ENCODE measurements at regions not wholly inside any gene's neighbourhood (a gene's known extent, or its start where the extent isn't known, plus 50 kb on each side); places are given as distances from the start of the nearest gene placed in this dataset.
A peak's percentile ranks its signal among the peaks of the same experiment; 100 is the strongest.

DNA sequence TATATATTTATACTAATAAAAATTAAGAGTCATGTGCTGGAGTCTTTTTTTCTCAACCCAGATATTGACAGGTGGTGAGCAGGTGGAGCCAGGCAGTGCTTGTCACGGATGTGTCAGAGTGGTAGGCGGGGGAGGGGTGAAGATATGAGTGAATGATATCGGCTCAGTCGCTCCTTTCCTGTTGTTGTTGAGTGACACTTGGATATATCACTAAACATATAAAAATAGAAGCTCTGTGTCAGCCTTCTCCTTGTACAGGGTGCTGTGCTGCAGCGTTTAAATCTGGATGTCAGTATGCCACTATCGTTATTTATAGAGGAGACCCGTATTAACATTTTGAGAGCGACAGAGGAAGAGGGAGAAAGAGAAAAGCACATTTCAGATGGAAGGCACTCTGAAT lies 339.6 kb downstream of the NUF2 start:
- Histone ChIP-seq H4K20me1 (ENCODE audit: insufficient read depth) (no peaks in the 10 kb centered on the region), H3K36me3 (replicated peaks in 1 of 2; ENCODE audit: control insufficient read depth in 1 of 2, insufficient read depth in 2 of 2, low read length in 1 of 2) (no peaks in the 10 kb centered on the region), H3K27me3 (ENCODE audit: insufficient read depth) (no peaks in the 10 kb centered on the region), H3K4me1 (ENCODE audit: control insufficient read depth in 1 of 2, insufficient read depth in 2 of 2, low read depth in 1 of 2, low read length in 1 of 2) (peaks cover 0 to 8% of the 10 kb centered on the region in 2 experiments; a peak in 2 of 4 replicates), H3K4me3 (ENCODE audit: low read depth in 2 of 2, low read length in 1 of 2) (no peak overlapping the region), H3K79me2 (ENCODE audit: insufficient read depth) (no peaks in the 10 kb centered on the region), H3K9me2 (no peaks in the 10 kb centered on the region), H3K9ac (no peak overlapping the region), H3F3A (replicated peaks; ENCODE audit: insufficient read depth) (no peaks in the 10 kb centered on the region), H2AFZ (ENCODE audit: low read depth) (no peak overlapping the region), H3K9me3 (no peaks in the 10 kb centered on the region), H3K27ac (ENCODE audit: low read depth in 2 of 2, low read length in 1 of 2) (no peak overlapping the region), H3K4me2 (no peak overlapping the region)
- WGBS (ENCODE audit: low lambda C conversion rate), result 31% methylated on average over 8 of the region's 8 CpGs
- POLR2A ChIA-PET, result no interaction called here
- TF ChIP-seq FOXJ3 (CRISPR knock-in tag; IDR thresholded peaks at IDR 0.05), result no peak
- TF ChIP-seq EZH2phosphoT487 (IDR thresholded peaks at IDR 0.05; ENCODE audit: borderline replicate concordance, low read depth), result no peak
- TF ChIP-seq POLR2AphosphoS5 (IDR thresholded peaks at IDR 0.05; ENCODE audit: low read depth, low read length), result no peak
- TF ChIP-seq NRF1 (IDR thresholded peaks at IDR 0.05; ENCODE audit: low read depth, low read length), result no peak
- no peak for TF ChIP-seq SMC3 (IDR thresholded peaks at IDR 0.05; ENCODE audit: low read depth, low read length)
- DNase-seq, result no peak
- CTCF ChIA-PET, result no interaction called here

DNA sequence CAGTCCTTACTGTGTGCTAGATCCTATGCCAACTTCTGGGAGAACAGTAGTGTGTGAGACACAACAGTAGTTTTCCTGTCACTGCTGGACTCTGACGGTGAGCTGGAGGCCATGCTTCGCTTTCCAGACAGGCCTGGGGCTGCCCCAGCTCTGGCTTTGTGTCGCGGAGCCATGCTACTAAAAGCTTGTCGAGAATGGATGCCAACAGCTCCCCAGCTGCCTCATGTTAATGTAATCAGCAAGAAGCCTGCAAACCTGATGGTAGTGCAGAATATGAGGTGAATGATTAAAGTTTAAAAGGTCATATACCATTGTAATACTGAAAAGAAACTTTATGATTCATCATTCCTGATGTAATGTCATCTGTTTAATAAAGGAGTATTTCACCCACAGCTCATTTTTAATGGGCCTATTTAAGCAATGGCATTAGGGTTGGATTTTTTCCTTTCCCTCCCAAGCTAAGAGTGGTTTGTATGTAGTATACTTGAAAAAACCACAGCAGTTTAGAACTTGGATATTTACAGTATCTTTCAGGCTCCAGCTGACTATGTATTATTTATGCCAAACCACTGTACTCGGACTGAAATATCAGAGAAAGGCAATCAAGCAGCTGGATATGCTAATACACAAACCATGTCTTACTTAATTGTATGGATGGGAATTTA lies 343.0 kb downstream of the NUF2 start:
- H3K4me3 ChIP-seq (ENCODE audit: low read depth in 2 of 2, low read length in 1 of 2), result no peak overlapping the region
- 5% methylated on average over 6 of the region's 6 CpGs for WGBS (ENCODE audit: low lambda C conversion rate)
- no peaks in the 10 kb centered on the region for H3F3A ChIP-seq (replicated peaks; ENCODE audit: insufficient read depth)
- H3K79me2 ChIP-seq (ENCODE audit: insufficient read depth), result no peaks in the 10 kb centered on the region
- peaks cover 0 to 8% of the 10 kb centered on the region in 2 experiments; a peak in 2 of 4 replicates for H3K4me1 ChIP-seq (ENCODE audit: control insufficient read depth in 1 of 2, insufficient read depth in 2 of 2, low read depth in 1 of 2, low read length in 1 of 2)
- POLR2A ChIA-PET, result no interaction called here
- DNase-seq, result peak; percentile 24
- H3K9me3 ChIP-seq, result no peaks in the 10 kb centered on the region
- CTCF ChIA-PET, result no interaction called here
- H3K27me3 ChIP-seq (ENCODE audit: insufficient read depth), result no peaks in the 10 kb centered on the region
- TF ChIP-seq, protein P1, sequence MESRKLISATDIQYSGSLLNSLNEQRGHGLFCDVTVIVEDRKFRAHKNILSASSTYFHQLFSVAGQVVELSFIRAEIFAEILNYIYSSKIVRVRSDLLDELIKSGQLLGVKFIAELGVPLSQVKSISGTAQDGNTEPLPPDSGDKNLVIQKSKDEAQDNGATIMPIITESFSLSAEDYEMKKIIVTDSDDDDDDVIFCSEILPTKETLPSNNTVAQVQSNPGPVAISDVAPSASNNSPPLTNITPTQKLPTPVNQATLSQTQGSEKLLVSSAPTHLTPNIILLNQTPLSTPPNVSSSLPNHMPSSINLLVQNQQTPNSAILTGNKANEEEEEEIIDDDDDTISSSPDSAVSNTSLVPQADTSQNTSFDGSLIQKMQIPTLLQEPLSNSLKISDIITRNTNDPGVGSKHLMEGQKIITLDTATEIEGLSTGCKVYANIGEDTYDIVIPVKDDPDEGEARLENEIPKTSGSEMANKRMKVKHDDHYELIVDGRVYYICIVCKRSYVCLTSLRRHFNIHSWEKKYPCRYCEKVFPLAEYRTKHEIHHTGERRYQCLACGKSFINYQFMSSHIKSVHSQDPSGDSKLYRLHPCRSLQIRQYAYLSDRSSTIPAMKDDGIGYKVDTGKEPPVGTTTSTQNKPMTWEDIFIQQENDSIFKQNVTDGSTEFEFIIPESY (IDR thresholded peaks at IDR 0.05; ENCODE audit: borderline replicate concordance, low read depth), result no peak
- TF ChIP-seq RXRA (IDR thresholded peaks at IDR 0.05; ENCODE audit: borderline replicate concordance, low read depth) (no peak), ELF1 (IDR thresholded peaks at IDR 0.05) (no peak), CHD2 (IDR thresholded peaks at IDR 0.05; ENCODE audit: low read length, partially characterized antibody) (peak; percentile 20), RCOR1 (IDR thresholded peaks at IDR 0.05; ENCODE audit: low read length) (0 out of 2 replicates have a peak, but pooled peaks have one; percentile 20), MXI1 (IDR thresholded peaks at IDR 0.05; ENCODE audit: low read depth, low read length) (peak; percentile 30; the same call in 1 of the 2 replicates), POLR2AphosphoS5 (IDR thresholded peaks at IDR 0.05; ENCODE audit: low read depth, low read length) (no peak), EP300 (IDR thresholded peaks at IDR 0.05; ENCODE audit: borderline replicate concordance in 1 of 2, low read depth in 1 of 2, low read length in 1 of 2) (peak in 1 of 2 experiments; percentile 32; a peak in 1 of 4 replicates)
- TF ChIP-seq, protein P2, sequence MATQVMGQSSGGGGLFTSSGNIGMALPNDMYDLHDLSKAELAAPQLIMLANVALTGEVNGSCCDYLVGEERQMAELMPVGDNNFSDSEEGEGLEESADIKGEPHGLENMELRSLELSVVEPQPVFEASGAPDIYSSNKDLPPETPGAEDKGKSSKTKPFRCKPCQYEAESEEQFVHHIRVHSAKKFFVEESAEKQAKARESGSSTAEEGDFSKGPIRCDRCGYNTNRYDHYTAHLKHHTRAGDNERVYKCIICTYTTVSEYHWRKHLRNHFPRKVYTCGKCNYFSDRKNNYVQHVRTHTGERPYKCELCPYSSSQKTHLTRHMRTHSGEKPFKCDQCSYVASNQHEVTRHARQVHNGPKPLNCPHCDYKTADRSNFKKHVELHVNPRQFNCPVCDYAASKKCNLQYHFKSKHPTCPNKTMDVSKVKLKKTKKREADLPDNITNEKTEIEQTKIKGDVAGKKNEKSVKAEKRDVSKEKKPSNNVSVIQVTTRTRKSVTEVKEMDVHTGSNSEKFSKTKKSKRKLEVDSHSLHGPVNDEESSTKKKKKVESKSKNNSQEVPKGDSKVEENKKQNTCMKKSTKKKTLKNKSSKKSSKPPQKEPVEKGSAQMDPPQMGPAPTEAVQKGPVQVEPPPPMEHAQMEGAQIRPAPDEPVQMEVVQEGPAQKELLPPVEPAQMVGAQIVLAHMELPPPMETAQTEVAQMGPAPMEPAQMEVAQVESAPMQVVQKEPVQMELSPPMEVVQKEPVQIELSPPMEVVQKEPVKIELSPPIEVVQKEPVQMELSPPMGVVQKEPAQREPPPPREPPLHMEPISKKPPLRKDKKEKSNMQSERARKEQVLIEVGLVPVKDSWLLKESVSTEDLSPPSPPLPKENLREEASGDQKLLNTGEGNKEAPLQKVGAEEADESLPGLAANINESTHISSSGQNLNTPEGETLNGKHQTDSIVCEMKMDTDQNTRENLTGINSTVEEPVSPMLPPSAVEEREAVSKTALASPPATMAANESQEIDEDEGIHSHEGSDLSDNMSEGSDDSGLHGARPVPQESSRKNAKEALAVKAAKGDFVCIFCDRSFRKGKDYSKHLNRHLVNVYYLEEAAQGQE (IDR thresholded peaks at IDR 0.05; ENCODE audit: low read depth, low read length), result no peak
- H3K4me2 ChIP-seq, result no peak overlapping the region
- no peaks in the 10 kb centered on the region for H3K9me2 ChIP-seq
- H3K36me3 ChIP-seq (replicated peaks in 1 of 2; ENCODE audit: control insufficient read depth in 1 of 2, insufficient read depth in 2 of 2, low read length in 1 of 2), result no peaks in the 10 kb centered on the region
- H2AFZ ChIP-seq (ENCODE audit: low read depth), result no peak overlapping the region
- H3K9ac ChIP-seq, result no peak overlapping the region
- no peaks in the 10 kb centered on the region for H4K20me1 ChIP-seq (ENCODE audit: insufficient read depth)
- H3K27ac ChIP-seq (ENCODE audit: low read depth in 2 of 2, low read length in 1 of 2), result peak overlapping the region in 1 of 2 experiments; percentile 85; a peak in 2 of 4 replicates

Measured in SK-N-SH (cell line).